Gastroesophageal sphincter (tissue), 3 donors: ENCODE measurements at regions not wholly inside any gene's neighbourhood (a gene's known extent, or its start where the extent isn't known, plus 50 kb on each side); places are given as distances from the start of the nearest gene placed in this dataset.
"Not testable (repeated sequence)": the region's sequence is repeated elsewhere in the genome, so short reads cannot be mapped to it uniquely, and the experiment has no call there.

Experiments
- CTCF ChIP-seq, 4 experiments: fragments of 200-600 bp in 2 of 4; fragments of 450-650 bp in 2 of 4; sonication (generic) in 1 of 4; IDR thresholded peaks; one replicate each; pipeline ENCODE4 v1.5.1; 2017 to 2019; ENCODE audit warnings: antibody characterized with exemption in 4 of 4, mild to moderate bottlenecking in 2 of 4, moderate library complexity in 2 of 4
- POLR2AphosphoS5 ChIP-seq: sonication (generic); formaldehyde crosslinking; IDR thresholded peaks from one replicate; pipeline ENCODE4 v1.6.1; 2017; ENCODE audit warnings: antibody characterized with exemption

- not testable (repeated sequence) for TF ChIP-seq CTCF (IDR thresholded peaks at IDR 0.05); POLR2AphosphoS5
These were observed 152.6 kb downstream of the GOLGA6L4 start for GRCh38 chr15:84388201-84388600.
